ENCODE measurements at regions not wholly inside any gene's neighbourhood (a gene's known extent, or its start where the extent isn't known, plus 50 kb on each side); places are given as distances from the start of the nearest gene placed in this dataset.

DNA sequence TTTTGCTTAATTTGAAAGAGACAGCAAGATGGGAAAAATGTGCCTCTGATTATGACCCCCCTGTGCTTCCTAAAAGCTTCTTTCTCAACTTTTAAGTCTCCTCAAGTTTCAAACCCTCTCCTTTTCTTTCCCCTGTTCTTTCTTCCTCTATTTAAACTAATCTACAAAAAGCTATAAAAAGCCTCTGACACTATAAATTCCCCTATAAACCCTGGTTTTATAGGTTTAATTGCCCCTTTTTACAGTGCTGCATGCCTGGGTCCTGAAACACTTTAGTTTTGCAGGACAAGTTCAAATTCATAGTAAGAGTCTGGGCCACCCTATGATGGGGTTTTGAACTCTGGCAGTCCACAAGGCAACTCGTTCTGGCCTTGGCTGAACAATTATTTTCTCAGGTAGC lies 510.9 kb upstream of the TBX3 start:
- TF ChIP-seq, protein P1, sequence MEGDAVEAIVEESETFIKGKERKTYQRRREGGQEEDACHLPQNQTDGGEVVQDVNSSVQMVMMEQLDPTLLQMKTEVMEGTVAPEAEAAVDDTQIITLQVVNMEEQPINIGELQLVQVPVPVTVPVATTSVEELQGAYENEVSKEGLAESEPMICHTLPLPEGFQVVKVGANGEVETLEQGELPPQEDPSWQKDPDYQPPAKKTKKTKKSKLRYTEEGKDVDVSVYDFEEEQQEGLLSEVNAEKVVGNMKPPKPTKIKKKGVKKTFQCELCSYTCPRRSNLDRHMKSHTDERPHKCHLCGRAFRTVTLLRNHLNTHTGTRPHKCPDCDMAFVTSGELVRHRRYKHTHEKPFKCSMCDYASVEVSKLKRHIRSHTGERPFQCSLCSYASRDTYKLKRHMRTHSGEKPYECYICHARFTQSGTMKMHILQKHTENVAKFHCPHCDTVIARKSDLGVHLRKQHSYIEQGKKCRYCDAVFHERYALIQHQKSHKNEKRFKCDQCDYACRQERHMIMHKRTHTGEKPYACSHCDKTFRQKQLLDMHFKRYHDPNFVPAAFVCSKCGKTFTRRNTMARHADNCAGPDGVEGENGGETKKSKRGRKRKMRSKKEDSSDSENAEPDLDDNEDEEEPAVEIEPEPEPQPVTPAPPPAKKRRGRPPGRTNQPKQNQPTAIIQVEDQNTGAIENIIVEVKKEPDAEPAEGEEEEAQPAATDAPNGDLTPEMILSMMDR (IDR thresholded peaks at IDR 0.05), result no peak
- no peak for TF ChIP-seq POLR2A (IDR thresholded peaks at IDR 0.05)
